ENCODE measurements at regions not wholly inside any gene's neighbourhood (a gene's known extent, or its start where the extent isn't known, plus 50 kb on each side); places are given as distances from the start of the nearest gene placed in this dataset.
"Not testable (repeated sequence)": the region's sequence is repeated elsewhere in the genome, so short reads cannot be mapped to it uniquely, and the experiment has no call there.

DNA sequence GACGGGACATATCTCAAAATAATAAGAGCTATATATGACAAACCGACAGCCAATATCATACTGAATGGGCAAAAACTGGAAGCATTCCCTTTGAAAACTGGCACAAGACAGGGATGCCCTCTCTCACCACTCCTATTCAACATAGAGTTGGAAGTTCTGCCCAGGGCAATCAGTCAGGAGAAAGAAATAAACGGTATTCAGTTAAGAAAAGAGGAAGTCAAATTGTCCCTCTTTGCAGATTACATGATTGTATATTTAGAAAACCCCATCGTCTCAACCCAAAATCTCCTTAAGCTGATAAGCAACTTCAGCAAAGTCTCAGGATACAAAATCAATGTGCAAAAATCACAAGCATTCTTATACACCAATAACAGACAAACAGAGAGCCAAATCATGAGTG is 211.5 kb downstream of the MEMO1 start:
- H3K9me3 ChIP-seq (replicated peaks; ENCODE audit: control insufficient read depth, insufficient read depth, low read length); H3K4me2 ChIP-seq (ENCODE audit: control insufficient read depth, insufficient read depth); H3K27me3 ChIP-seq (replicated peaks in 1 of 2; ENCODE audit: control insufficient read depth in 2 of 2, insufficient read depth in 2 of 2, low read length in 1 of 2); FAIRE-seq; ATAC-seq; RAD21 ChIA-PET (ENCODE audit: unreplicated experiment); H2AFZ ChIP-seq (ENCODE audit: control insufficient read depth, low read depth, low read length); in situ Hi-C loops (cut with MboI); H3K27ac ChIP-seq (ENCODE audit: control insufficient read depth, insufficient read depth); H3K4me3 ChIP-seq; H4K20me1 ChIP-seq (ENCODE audit: control insufficient read depth, insufficient read depth); H3K4me1 ChIP-seq (ENCODE audit: control insufficient read depth, insufficient read depth, low read length); H3K36me3 ChIP-seq (ENCODE audit: control insufficient read depth in 2 of 2, insufficient read depth in 2 of 2, low read length in 1 of 2); H3K9ac ChIP-seq (ENCODE audit: control insufficient read depth, insufficient read depth, low read length); CTCF ChIA-PET; SMC1A ChIA-PET (ENCODE audit: uncharacterized antibody, unreplicated experiment); BruUV-seq (replicated peaks); DNase-seq (ENCODE audit: low read depth, low spot score); intact Hi-C loops (cut with micrococcal nuclease; ENCODE audit: unreplicated experiment); POLR2A ChIA-PET; H3K79me2 ChIP-seq (ENCODE audit: control insufficient read depth, insufficient read depth, low read length): not testable (repeated sequence)
- WGBS (ENCODE audit: insufficient coverage, insufficient replicate concordance, low lambda C conversion rate, missing lambda C conversion rate) = 22% methylated on average over 4 of the region's 4 CpGs

DNA sequence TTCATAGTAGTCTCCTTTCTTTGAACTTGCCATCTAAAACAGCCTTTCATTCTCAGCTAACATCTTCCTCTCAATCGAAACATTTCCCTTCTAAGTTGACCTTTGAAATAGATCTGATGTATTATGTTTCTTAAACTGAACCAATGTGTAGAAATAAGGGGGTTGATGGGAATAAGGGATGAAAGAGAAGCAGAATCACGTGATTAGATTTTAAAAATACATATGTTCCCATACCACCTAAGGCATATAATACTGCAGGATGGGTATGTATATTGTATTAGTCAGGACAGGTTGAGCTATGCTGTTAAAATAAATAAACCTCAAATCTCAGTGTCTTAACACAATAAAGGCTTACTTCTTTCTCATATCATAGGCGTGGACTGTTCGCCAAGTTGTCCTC is 207.5 kb upstream of the SRD5A2 start:
- no peak for ATAC-seq
- RAD21 ChIA-PET (ENCODE audit: unreplicated experiment) = no interaction called here
- CTCF ChIA-PET = no interaction called here
- 50% methylated on average over 4 of the region's 4 CpGs for WGBS (ENCODE audit: insufficient coverage, insufficient replicate concordance, low lambda C conversion rate, missing lambda C conversion rate)
- no peak overlapping the region for H3K27ac ChIP-seq (ENCODE audit: control insufficient read depth, insufficient read depth)
- intact Hi-C loops (cut with micrococcal nuclease; ENCODE audit: unreplicated experiment) = no loop called here
- TF ChIP-seq, protein P1, sequence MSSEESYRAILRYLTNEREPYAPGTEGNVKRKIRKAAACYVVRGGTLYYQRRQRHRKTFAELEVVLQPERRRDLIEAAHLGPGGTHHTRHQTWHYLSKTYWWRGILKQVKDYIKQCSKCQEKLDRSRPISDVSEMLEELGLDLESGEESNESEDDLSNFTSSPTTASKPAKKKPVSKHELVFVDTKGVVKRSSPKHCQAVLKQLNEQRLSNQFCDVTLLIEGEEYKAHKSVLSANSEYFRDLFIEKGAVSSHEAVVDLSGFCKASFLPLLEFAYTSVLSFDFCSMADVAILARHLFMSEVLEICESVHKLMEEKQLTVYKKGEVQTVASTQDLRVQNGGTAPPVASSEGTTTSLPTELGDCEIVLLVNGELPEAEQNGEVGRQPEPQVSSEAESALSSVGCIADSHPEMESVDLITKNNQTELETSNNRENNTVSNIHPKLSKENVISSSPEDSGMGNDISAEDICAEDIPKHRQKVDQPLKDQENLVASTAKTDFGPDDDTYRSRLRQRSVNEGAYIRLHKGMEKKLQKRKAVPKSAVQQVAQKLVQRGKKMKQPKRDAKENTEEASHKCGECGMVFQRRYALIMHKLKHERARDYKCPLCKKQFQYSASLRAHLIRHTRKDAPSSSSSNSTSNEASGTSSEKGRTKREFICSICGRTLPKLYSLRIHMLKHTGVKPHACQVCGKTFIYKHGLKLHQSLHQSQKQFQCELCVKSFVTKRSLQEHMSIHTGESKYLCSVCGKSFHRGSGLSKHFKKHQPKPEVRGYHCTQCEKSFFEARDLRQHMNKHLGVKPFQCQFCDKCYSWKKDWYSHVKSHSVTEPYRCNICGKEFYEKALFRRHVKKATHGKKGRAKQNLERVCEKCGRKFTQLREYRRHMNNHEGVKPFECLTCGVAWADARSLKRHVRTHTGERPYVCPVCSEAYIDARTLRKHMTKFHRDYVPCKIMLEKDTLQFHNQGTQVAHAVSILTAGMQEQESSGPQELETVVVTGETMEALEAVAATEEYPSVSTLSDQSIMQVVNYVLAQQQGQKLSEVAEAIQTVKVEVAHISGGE (CRISPR knock-in tag; IDR thresholded peaks at IDR 0.05) = no peak
- TF ChIP-seq TBL1XR1 (IDR thresholded peaks at IDR 0.05; ENCODE audit: low read depth, low read length) = no peak
- TF ChIP-seq GATAD2B (conservative IDR thresholded peaks at IDR 0.05; ENCODE audit: low read depth) = no peak
- TF ChIP-seq, protein P2, sequence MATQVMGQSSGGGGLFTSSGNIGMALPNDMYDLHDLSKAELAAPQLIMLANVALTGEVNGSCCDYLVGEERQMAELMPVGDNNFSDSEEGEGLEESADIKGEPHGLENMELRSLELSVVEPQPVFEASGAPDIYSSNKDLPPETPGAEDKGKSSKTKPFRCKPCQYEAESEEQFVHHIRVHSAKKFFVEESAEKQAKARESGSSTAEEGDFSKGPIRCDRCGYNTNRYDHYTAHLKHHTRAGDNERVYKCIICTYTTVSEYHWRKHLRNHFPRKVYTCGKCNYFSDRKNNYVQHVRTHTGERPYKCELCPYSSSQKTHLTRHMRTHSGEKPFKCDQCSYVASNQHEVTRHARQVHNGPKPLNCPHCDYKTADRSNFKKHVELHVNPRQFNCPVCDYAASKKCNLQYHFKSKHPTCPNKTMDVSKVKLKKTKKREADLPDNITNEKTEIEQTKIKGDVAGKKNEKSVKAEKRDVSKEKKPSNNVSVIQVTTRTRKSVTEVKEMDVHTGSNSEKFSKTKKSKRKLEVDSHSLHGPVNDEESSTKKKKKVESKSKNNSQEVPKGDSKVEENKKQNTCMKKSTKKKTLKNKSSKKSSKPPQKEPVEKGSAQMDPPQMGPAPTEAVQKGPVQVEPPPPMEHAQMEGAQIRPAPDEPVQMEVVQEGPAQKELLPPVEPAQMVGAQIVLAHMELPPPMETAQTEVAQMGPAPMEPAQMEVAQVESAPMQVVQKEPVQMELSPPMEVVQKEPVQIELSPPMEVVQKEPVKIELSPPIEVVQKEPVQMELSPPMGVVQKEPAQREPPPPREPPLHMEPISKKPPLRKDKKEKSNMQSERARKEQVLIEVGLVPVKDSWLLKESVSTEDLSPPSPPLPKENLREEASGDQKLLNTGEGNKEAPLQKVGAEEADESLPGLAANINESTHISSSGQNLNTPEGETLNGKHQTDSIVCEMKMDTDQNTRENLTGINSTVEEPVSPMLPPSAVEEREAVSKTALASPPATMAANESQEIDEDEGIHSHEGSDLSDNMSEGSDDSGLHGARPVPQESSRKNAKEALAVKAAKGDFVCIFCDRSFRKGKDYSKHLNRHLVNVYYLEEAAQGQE (IDR thresholded peaks at IDR 0.05; ENCODE audit: low read depth, low read length) = no peak
- TF ChIP-seq, protein P3, sequence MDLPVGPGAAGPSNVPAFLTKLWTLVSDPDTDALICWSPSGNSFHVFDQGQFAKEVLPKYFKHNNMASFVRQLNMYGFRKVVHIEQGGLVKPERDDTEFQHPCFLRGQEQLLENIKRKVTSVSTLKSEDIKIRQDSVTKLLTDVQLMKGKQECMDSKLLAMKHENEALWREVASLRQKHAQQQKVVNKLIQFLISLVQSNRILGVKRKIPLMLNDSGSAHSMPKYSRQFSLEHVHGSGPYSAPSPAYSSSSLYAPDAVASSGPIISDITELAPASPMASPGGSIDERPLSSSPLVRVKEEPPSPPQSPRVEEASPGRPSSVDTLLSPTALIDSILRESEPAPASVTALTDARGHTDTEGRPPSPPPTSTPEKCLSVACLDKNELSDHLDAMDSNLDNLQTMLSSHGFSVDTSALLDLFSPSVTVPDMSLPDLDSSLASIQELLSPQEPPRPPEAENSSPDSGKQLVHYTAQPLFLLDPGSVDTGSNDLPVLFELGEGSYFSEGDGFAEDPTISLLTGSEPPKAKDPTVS (IDR thresholded peaks at IDR 0.05; ENCODE audit: low read depth, low read length) = no peak
- TF ChIP-seq KAT2A (conservative IDR thresholded peaks at IDR 0.05; ENCODE audit: control insufficient read depth, low read depth, low read length) = no peak
- TF ChIP-seq MYB (IDR thresholded peaks at IDR 0.05; ENCODE audit: borderline replicate concordance, low read depth, low read length) = no peak
- no peak for TF ChIP-seq ZNF622 (IDR thresholded peaks at IDR 0.05)
- no peak for TF ChIP-seq ASH2L (IDR thresholded peaks at IDR 0.05; ENCODE audit: borderline replicate concordance, low read depth)
- no peak overlapping the region for H3K4me2 ChIP-seq (ENCODE audit: control insufficient read depth, insufficient read depth)
- BruUV-seq (replicated peaks) = no TSS peak
- no peak overlapping the region for H3K4me3 ChIP-seq
- H3K79me2 ChIP-seq (ENCODE audit: control insufficient read depth, insufficient read depth, low read length) = no peaks in the 10 kb centered on the region
- peaks cover 0 to 2% of the 10 kb centered on the region in 2 experiments; a peak in 1 of 4 replicates for H3K27me3 ChIP-seq (replicated peaks in 1 of 2; ENCODE audit: control insufficient read depth in 2 of 2, insufficient read depth in 2 of 2, low read length in 1 of 2)
- no peaks in the 10 kb centered on the region for H3K9me3 ChIP-seq (replicated peaks; ENCODE audit: control insufficient read depth, insufficient read depth, low read length)
- SMC1A ChIA-PET (ENCODE audit: uncharacterized antibody, unreplicated experiment) = interaction anchor here (0.6 kb wide), 1 partner anchor 323 kb away, joined by 3 read pairs; no protein-coding TSS in a partner anchor
- H3K9ac ChIP-seq (ENCODE audit: control insufficient read depth, insufficient read depth, low read length) = no peak overlapping the region
- no peaks in the 10 kb centered on the region for H3K4me1 ChIP-seq (ENCODE audit: control insufficient read depth, insufficient read depth, low read length)
- FAIRE-seq = no peak
- no peak for DNase-seq (ENCODE audit: low read depth, low spot score)
- no peaks in the 10 kb centered on the region for H4K20me1 ChIP-seq (ENCODE audit: control insufficient read depth, insufficient read depth)
- H3K36me3 ChIP-seq (ENCODE audit: control insufficient read depth in 2 of 2, insufficient read depth in 2 of 2, low read length in 1 of 2) = no peaks in the 10 kb centered on the region
- POLR2A ChIA-PET = no interaction called here
- in situ Hi-C loops (cut with MboI) = no loop called here
- no peak overlapping the region for H2AFZ ChIP-seq (ENCODE audit: control insufficient read depth, low read depth, low read length)

Data from GM12878 (cell line).